HG03457 (cell line): ENCODE measurements at regions not wholly inside any gene's neighbourhood (a gene's known extent, or its start where the extent isn't known, plus 50 kb on each side); places are given as distances from the start of the nearest gene placed in this dataset.

Experiments used
- ATAC-seq: cut with Tn5 transposase; IDR thresholded peaks from one replicate; pipeline ENCODE4 v1.9.1; 2021; ENCODE audit warnings: moderate number of reproducible peaks; ENCODE audit not compliant: unreplicated experiment

- no peak for ATAC-seq
These were observed 228.8 kb downstream of the CDH11 start for GRCh38 chr16:64892835-64893785.

GRCh38 chr16:64889446-64889845 is 232.4 kb downstream of the CDH11 start:
- ATAC-seq: no peak

GRCh38 chr16:64887651-64888050 is 234.2 kb downstream of the CDH11 start:
- no peak for ATAC-seq

GRCh38 chr16:64882078-64882784 is 239.6 kb downstream of the CDH11 start:
- no peak for ATAC-seq

GRCh38 chr16:64880994-64881393 is 240.9 kb downstream of the CDH11 start:
- ATAC-seq: no peak

GRCh38 chr16:64880006-64880405 is 241.9 kb downstream of the CDH11 start:
- no peak for ATAC-seq

- no peak for ATAC-seq
These were observed 242.9 kb downstream of the CDH11 start for GRCh38 chr16:64878940-64879339.

- ATAC-seq: no peak
These were observed 249.8 kb downstream of the CDH11 start for GRCh38 chr16:64872101-64872500.

- no peak for ATAC-seq
These were observed 251.0 kb downstream of the CDH11 start for GRCh38 chr16:64870859-64871258.

GRCh38 chr16:64869781-64870180 is 252.1 kb downstream of the CDH11 start:
- ATAC-seq: no peak

GRCh38 chr16:64866021-64866420 is 255.8 kb downstream of the CDH11 start:
- no peak for ATAC-seq

GRCh38 chr16:64865069-64865696 is 256.7 kb downstream of the CDH11 start:
- ATAC-seq: no peak

GRCh38 chr16:64864232-64864809 is 257.5 kb downstream of the CDH11 start:
- no peak for ATAC-seq

- no peak for ATAC-seq
These were observed 263.8 kb downstream of the CDH11 start for GRCh38 chr16:64858076-64858475.

- no peak for ATAC-seq
These were observed 264.5 kb downstream of the CDH11 start for GRCh38 chr16:64857411-64857810.

GRCh38 chr16:64853551-64853950 is 268.3 kb downstream of the CDH11 start:
- ATAC-seq: no peak

- ATAC-seq: no peak
These were observed 274.9 kb downstream of the CDH11 start for GRCh38 chr16:64846966-64847365.

GRCh38 chr16:64845071-64845470 is 276.8 kb downstream of the CDH11 start:
- no peak for ATAC-seq

- no peak for ATAC-seq
These were observed 280.4 kb downstream of the CDH11 start for GRCh38 chr16:64841482-64841881.

- no peak for ATAC-seq
These were observed 280.8 kb downstream of the CDH11 start for GRCh38 chr16:64841071-64841470.

- ATAC-seq: no peak
These were observed 291.2 kb downstream of the CDH11 start for GRCh38 chr16:64830653-64831052.
